ENCODE measurements at regions not wholly inside any gene's neighbourhood (a gene's known extent, or its start where the extent isn't known, plus 50 kb on each side); places are given as distances from the start of the nearest gene placed in this dataset.
A peak's percentile ranks its signal among the peaks of the same experiment; 100 is the strongest.

- Histone ChIP-seq H3K36me3 (no peaks in the 10 kb centered on the region), H3K27me3 (no peaks in the 10 kb centered on the region), H3K4me3 (peak overlapping the region in 1 of 2 donors; percentile 21), H3K27ac (peak overlapping the region; percentile 85 to 88), H3K9me3 (no peaks in the 10 kb centered on the region), H3K4me1 (peaks cover 37 to 72% of the 10 kb centered on the region in 2 donors)
- ATAC-seq, result peak; percentile 42
- DNase-seq, result peak in 2 of 4 donors; percentile 83 to 85
- TF ChIP-seq CTCF (IDR thresholded peaks at IDR 0.05), result peak; percentile 12 to 38
- intact Hi-C loops (cut with DNase I), result no loop called here
Observed at GRCh38 chr10:3467052-3467951, 294.7 kb upstream of the PITRM1 start.

GRCh38 chr10:3465406-3465891 lies 292.9 kb upstream of the PITRM1 start:
- Histone ChIP-seq H3K36me3 (no peaks in the 10 kb centered on the region), H3K4me1 (peaks cover 24 to 55% of the 10 kb centered on the region in 2 donors), H3K9me3 (no peaks in the 10 kb centered on the region), H3K27ac (peak overlapping the region; percentile 35 to 78), H3K4me3 (no peak overlapping the region), H3K27me3 (no peaks in the 10 kb centered on the region)
- ATAC-seq (no peak), DNase-seq (peak in 1 of 4 donors; percentile 73)
- intact Hi-C loops (cut with DNase I), result no loop called here
- TF ChIP-seq CTCF (IDR thresholded peaks at IDR 0.05), result no peak

GRCh38 chr10:3464760-3465405 lies 292.3 kb upstream of the PITRM1 start:
- ATAC-seq, result peak; percentile 9
- no peaks in the 10 kb centered on the region for H3K9me3 ChIP-seq
- H3K4me1 ChIP-seq, result peaks cover 24 to 49% of the 10 kb centered on the region in 2 donors
- no peak for TF ChIP-seq CTCF (IDR thresholded peaks at IDR 0.05)
- H3K27ac ChIP-seq, result peak overlapping the region; percentile 35 to 78
- H3K27me3 ChIP-seq, result no peaks in the 10 kb centered on the region
- H3K4me3 ChIP-seq, result no peak overlapping the region
- no peaks in the 10 kb centered on the region for H3K36me3 ChIP-seq
- no peak for DNase-seq
- intact Hi-C loops (cut with DNase I), result no loop called here

- Histone ChIP-seq H3K4me3 (no peak overlapping the region), H3K4me1 (peaks cover 7 to 15% of the 10 kb centered on the region in 2 donors), H3K27ac (no peak overlapping the region), H3K27me3 (no peaks in the 10 kb centered on the region), H3K9me3 (no peaks in the 10 kb centered on the region), H3K36me3 (no peaks in the 10 kb centered on the region)
- intact Hi-C loops (cut with DNase I), result no loop called here
- DNase-seq (no peak), ATAC-seq (no peak)
- TF ChIP-seq CTCF (IDR thresholded peaks at IDR 0.05), result no peak
Observed at GRCh38 chr10:3460420-3461128, 288.0 kb upstream of the PITRM1 start.
